DMS153 treated with DMSO at 0.1 percent for 48 hours (cell line): ENCODE measurements at regions not wholly inside any gene's neighbourhood (a gene's known extent, or its start where the extent isn't known, plus 50 kb on each side); places are given as distances from the start of the nearest gene placed in this dataset.

Experiments used
- DNase-seq: peaks from one replicate; lab custom pipeline; 2025; ENCODE audit not compliant: unreplicated experiment; lab: John Stamatoyannopoulos, UW

- no peak for DNase-seq
These were observed 547.2 kb downstream of the ZNF804A start for GRCh38 chr2:185145316-185146121.

- no peak for DNase-seq
These were observed 549.0 kb downstream of the ZNF804A start for GRCh38 chr2:185147361-185147760.

GRCh38 chr2:185152186-185152585 lies 553.9 kb downstream of the ZNF804A start:
- no peak for DNase-seq

GRCh38 chr2:185161701-185162100 lies 563.4 kb downstream of the ZNF804A start:
- DNase-seq: no peak

GRCh38 chr2:185174353-185174752 lies 564.3 kb upstream of the FSIP2 start:
- no peak for DNase-seq

- DNase-seq: no peak
These were observed 558.9 kb upstream of the FSIP2 start for GRCh38 chr2:185179743-185180142.

GRCh38 chr2:185181901-185182300 lies 556.7 kb upstream of the FSIP2 start:
- no peak for DNase-seq

- no peak for DNase-seq
These were observed 553.6 kb upstream of the FSIP2 start for GRCh38 chr2:185185044-185185443.

- DNase-seq: no peak
These were observed 551.2 kb upstream of the FSIP2 start for GRCh38 chr2:185187421-185187820.

- no peak for DNase-seq
These were observed 549.9 kb upstream of the FSIP2 start for GRCh38 chr2:185188656-185189055.

- peak; percentile 25 for DNase-seq
These were observed 537.5 kb upstream of the FSIP2 start for GRCh38 chr2:185201063-185201462.

GRCh38 chr2:185202381-185202780 lies 536.2 kb upstream of the FSIP2 start:
- DNase-seq: no peak

GRCh38 chr2:185202945-185203528 lies 535.6 kb upstream of the FSIP2 start:
- no peak for DNase-seq

GRCh38 chr2:185208261-185208660 lies 530.3 kb upstream of the FSIP2 start:
- peak; percentile 3 for DNase-seq

- no peak for DNase-seq
These were observed 523.1 kb upstream of the FSIP2 start for GRCh38 chr2:185215497-185215896.

GRCh38 chr2:185219981-185220380 lies 518.6 kb upstream of the FSIP2 start:
- no peak for DNase-seq

- no peak for DNase-seq
These were observed 516.3 kb upstream of the FSIP2 start for GRCh38 chr2:185222311-185222710.

- DNase-seq: no peak
These were observed 511.2 kb upstream of the FSIP2 start for GRCh38 chr2:185227391-185227790.

- DNase-seq: no peak
These were observed 499.1 kb upstream of the FSIP2 start for GRCh38 chr2:185239491-185239890.

- DNase-seq: no peak
These were observed 497.8 kb upstream of the FSIP2 start for GRCh38 chr2:185240796-185241195.

- no peak for DNase-seq
These were observed 497.0 kb upstream of the FSIP2 start for GRCh38 chr2:185241556-185241955.

GRCh38 chr2:185242462-185242861 lies 496.1 kb upstream of the FSIP2 start:
- DNase-seq: no peak

- no peak for DNase-seq
These were observed 493.4 kb upstream of the FSIP2 start for GRCh38 chr2:185245216-185245615.
